PC-9 (cell line): ENCODE measurements at regions not wholly inside any gene's neighbourhood (a gene's known extent, or its start where the extent isn't known, plus 50 kb on each side); places are given as distances from the start of the nearest gene placed in this dataset.

Experiments used
- EZH2 ChIP-seq: fragments of 200-600 bp; sonication (generic); IDR thresholded peaks from 2 replicates; pipeline ENCODE4 v1.8.0; 2017; ENCODE audit warnings: antibody characterized with exemption, low read depth
- TF ChIP-seq, protein P1 (sequence below): fragments of 200-600 bp; sonication (generic); conservative IDR thresholded peaks from 2 replicates; pipeline ENCODE4 v1.6.1; 2017; ENCODE audit warnings: mixed run types, antibody characterized with exemption, mild to moderate bottlenecking, moderate library complexity

DNA sequence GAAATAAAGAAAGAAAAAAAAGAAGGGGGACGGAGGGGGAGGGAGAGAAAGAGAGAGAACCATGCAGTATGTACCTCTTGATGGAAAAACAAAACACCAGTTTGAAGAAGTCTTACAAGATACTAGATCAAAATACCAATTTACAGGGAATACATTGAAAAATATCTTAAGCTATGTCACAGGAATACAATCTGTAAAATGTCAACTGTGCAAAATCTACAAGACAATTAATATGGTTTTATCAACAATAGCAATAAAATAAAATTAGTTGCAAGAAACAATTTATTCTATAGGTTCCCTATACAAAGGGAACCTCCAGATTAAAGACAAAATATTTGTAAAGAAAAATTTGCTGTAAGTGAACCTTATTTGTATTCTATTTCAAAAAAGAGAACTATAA, 98.3 kb upstream of the CABCOCO1 start:
- TF ChIP-seq, protein P1, sequence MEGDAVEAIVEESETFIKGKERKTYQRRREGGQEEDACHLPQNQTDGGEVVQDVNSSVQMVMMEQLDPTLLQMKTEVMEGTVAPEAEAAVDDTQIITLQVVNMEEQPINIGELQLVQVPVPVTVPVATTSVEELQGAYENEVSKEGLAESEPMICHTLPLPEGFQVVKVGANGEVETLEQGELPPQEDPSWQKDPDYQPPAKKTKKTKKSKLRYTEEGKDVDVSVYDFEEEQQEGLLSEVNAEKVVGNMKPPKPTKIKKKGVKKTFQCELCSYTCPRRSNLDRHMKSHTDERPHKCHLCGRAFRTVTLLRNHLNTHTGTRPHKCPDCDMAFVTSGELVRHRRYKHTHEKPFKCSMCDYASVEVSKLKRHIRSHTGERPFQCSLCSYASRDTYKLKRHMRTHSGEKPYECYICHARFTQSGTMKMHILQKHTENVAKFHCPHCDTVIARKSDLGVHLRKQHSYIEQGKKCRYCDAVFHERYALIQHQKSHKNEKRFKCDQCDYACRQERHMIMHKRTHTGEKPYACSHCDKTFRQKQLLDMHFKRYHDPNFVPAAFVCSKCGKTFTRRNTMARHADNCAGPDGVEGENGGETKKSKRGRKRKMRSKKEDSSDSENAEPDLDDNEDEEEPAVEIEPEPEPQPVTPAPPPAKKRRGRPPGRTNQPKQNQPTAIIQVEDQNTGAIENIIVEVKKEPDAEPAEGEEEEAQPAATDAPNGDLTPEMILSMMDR: no peak
- TF ChIP-seq EZH2: no peak
